IMR-90 (cell line): ENCODE measurements at regions not wholly inside any gene's neighbourhood (a gene's known extent, or its start where the extent isn't known, plus 50 kb on each side); places are given as distances from the start of the nearest gene placed in this dataset.

Experiments
- ATAC-seq: fragments of 200-7000 bp; cut with Tn5 transposase; 2 replicates; pipeline ENCODE4 v1.9.1; 2020; ENCODE audit warnings: low read depth, mild to moderate bottlenecking, moderate library complexity
- BruUV-seq: library from RNA; stranded (reverse); fragments of 400-500 nt; replicated peaks from 2 replicates; lab custom pipeline; 2021; lab: Mats Ljungman, UMichigan
- CTCF ChIA-PET: fragments of 300-600 bp; formaldehyde crosslinking; extraction: SDS; loops from one replicate; lab custom pipeline; 2021; ENCODE audit warnings: antibody characterized with exemption; lab: Yijun Ruan, JAX
- POLR2A ChIA-PET: fragments of 300-600 bp; sonication (Branson Sonifier 250); formaldehyde crosslinking; loops from one replicate; lab custom pipeline; 2022; ENCODE audit warnings: antibody characterized with exemption; ENCODE audit not compliant: unreplicated experiment; lab: Charles Lee
- DNase-seq: peaks from one replicate; pipeline ENCODE4 v3.0.0; 2013
- H2AFZ ChIP-seq: replicated peaks from 2 replicates; pipeline ENCODE3; 2013; ENCODE audit warnings: low read length, mild to moderate bottlenecking; ENCODE audit not compliant: poor library complexity
- H2AK5ac ChIP-seq: 2 replicates; pipeline ENCODE4 v1.6.1; 2013; ENCODE audit warnings: low read depth, low read length, inconsistent platforms
- H2AK9ac ChIP-seq: replicated peaks from 2 replicates; pipeline ENCODE3; 2013; ENCODE audit warnings: mild to moderate bottlenecking, low read depth, low read length, moderate library complexity; ENCODE audit not compliant: poor library complexity
- H2BK120ac ChIP-seq: 2 replicates; pipeline ENCODE4 v1.6.1; 2013; ENCODE audit warnings: low read depth, low read length, inconsistent platforms
- H2BK15ac ChIP-seq: 3 replicates; pipeline ENCODE4 v1.6.1; 2013; ENCODE audit warnings: low read depth, low read length, inconsistent platforms
- H2BK20ac ChIP-seq: 2 replicates; pipeline ENCODE4 v1.6.1; 2013; ENCODE audit warnings: low read depth, mild to moderate bottlenecking, inconsistent platforms, low read length, moderate library complexity
- H2BK5ac ChIP-seq: 2 replicates; pipeline ENCODE4 v1.6.1; 2013; ENCODE audit warnings: mild to moderate bottlenecking, low read depth, low read length, inconsistent platforms; ENCODE audit not compliant: poor library complexity, severe bottlenecking
- H3K14ac ChIP-seq: replicated peaks from 2 replicates; pipeline ENCODE4 v1.6.1; 2013; ENCODE audit warnings: low read depth, low read length, inconsistent platforms
- H3K18ac ChIP-seq: 2 replicates; pipeline ENCODE4 v1.6.1; 2013; ENCODE audit warnings: low read depth, low read length, control low read depth
- H3K23ac ChIP-seq: 2 replicates; pipeline ENCODE4 v1.6.1; 2013; ENCODE audit warnings: low read depth, low read length, inconsistent platforms
- H3K27ac ChIP-seq: 2 replicates; pipeline ENCODE4 v1.5.1; 2013; ENCODE audit warnings: mild to moderate bottlenecking, control low read depth, low read length; ENCODE audit not compliant: insufficient read depth
- H3K27me3 ChIP-seq: 2 replicates; pipeline ENCODE4 v1.6.1; 2013; ENCODE audit warnings: low read length; ENCODE audit not compliant: control insufficient read depth, insufficient read depth
- H3K36me3 ChIP-seq: 2 replicates; pipeline ENCODE4 v1.6.1; 2013; ENCODE audit warnings: low read length, mixed read lengths; ENCODE audit not compliant: control insufficient read depth, insufficient read depth
- H3K4ac ChIP-seq: 2 replicates; pipeline ENCODE4 v1.6.1; 2013; ENCODE audit warnings: low read depth, low read length, inconsistent platforms
- H3K4me1 ChIP-seq: 2 replicates; pipeline ENCODE4 v1.6.1; 2013; ENCODE audit warnings: low read length, mixed read lengths; ENCODE audit not compliant: control insufficient read depth, insufficient read depth
- H3K4me2 ChIP-seq: 2 replicates; pipeline ENCODE4 v1.6.1; 2013; ENCODE audit warnings: low read depth, mild to moderate bottlenecking, control low read depth, low read length, moderate library complexity
- H3K4me3 ChIP-seq: 2 replicates; pipeline ENCODE4 v1.5.1; 2013; ENCODE audit warnings: low read depth, mild to moderate bottlenecking, control low read depth, low read length, moderate library complexity; ENCODE audit not compliant: insufficient read depth
- H3K56ac ChIP-seq: 2 replicates; pipeline ENCODE4 v1.6.1; 2013; ENCODE audit warnings: low read length, inconsistent platforms; ENCODE audit not compliant: insufficient read depth; ENCODE audit errors: extremely low read depth
- H3K79me1 ChIP-seq, 2 experiments: 2 replicates each; pipeline ENCODE4 v1.6.1; 2013; ENCODE audit warnings: low read length in 2 of 2, inconsistent platforms in 1 of 2, low read depth in 1 of 2
- H3K9ac ChIP-seq: 2 replicates; pipeline ENCODE4 v1.6.1; 2013; ENCODE audit warnings: low read depth, low read length, control low read depth
- H3K9me1 ChIP-seq: 2 replicates; pipeline ENCODE4 v1.6.1; 2013; ENCODE audit warnings: low read length, inconsistent platforms; ENCODE audit not compliant: insufficient read depth
- H3K9me3 ChIP-seq: 2 replicates; pipeline ENCODE4 v1.6.1; 2013; ENCODE audit warnings: low read length; ENCODE audit not compliant: control insufficient read depth, insufficient read depth
- H4K20me1 ChIP-seq: 2 replicates; pipeline ENCODE4 v1.6.1; 2013; ENCODE audit warnings: low read length, inconsistent platforms; ENCODE audit not compliant: insufficient read depth
- H4K5ac ChIP-seq: 2 replicates; pipeline ENCODE4 v1.6.1; 2013; ENCODE audit warnings: mild to moderate bottlenecking, low read depth, low read length, control low read depth
- H4K8ac ChIP-seq, 2 experiments: 2 replicates each; pipeline ENCODE4 v1.6.1; 2013; ENCODE audit warnings: low read depth in 2 of 2, low read length in 2 of 2, control low read depth in 1 of 2, inconsistent platforms in 1 of 2
- H4K91ac ChIP-seq: 2 replicates; pipeline ENCODE4 v1.6.1; 2013; ENCODE audit warnings: low read depth, low read length, inconsistent platforms; ENCODE audit not compliant: insufficient read depth
- BHLHE40 ChIP-seq: fragments of 150-350 bp; IDR thresholded peaks from 2 replicates; pipeline ENCODE4 v1.6.1; 2016; ENCODE audit warnings: mild to moderate bottlenecking, low read depth, low read length
- CEBPB ChIP-seq: IDR thresholded peaks from 2 replicates; pipeline ENCODE4 v1.6.1; 2012; ENCODE audit warnings: low read depth, low read length, improper control_type of control experiment
- CHD1 ChIP-seq: IDR thresholded peaks from 2 replicates; pipeline ENCODE4 v1.6.1; 2012; ENCODE audit warnings: low read depth, low read length, improper control_type of control experiment
- FOS ChIP-seq: fragments of 150-350 bp; IDR thresholded peaks from 2 replicates; pipeline ENCODE4 v1.6.1; 2016; ENCODE audit warnings: low read depth, low read length
- MAFK ChIP-seq: IDR thresholded peaks from 2 replicates; pipeline ENCODE4 v1.6.1; 2012; ENCODE audit warnings: low read depth, low read length, improper control_type of control experiment
- MAZ ChIP-seq: IDR thresholded peaks from 2 replicates; pipeline ENCODE4 v1.6.1; 2012; ENCODE audit warnings: low read depth, mild to moderate bottlenecking, low read length, improper control_type of control experiment, moderate library complexity, borderline replicate concordance
- MXI1 ChIP-seq: IDR thresholded peaks from 2 replicates; pipeline ENCODE4 v1.6.1; 2012; ENCODE audit warnings: low read depth, mild to moderate bottlenecking, low read length, moderate library complexity, borderline replicate concordance
- NFE2L2 ChIP-seq: fragments of 150-350 bp; IDR thresholded peaks from 2 replicates; pipeline ENCODE4 v1.6.1; 2016; ENCODE audit warnings: low read depth, mild to moderate bottlenecking, low read length
- POLR2A ChIP-seq: IDR thresholded peaks from 2 replicates; pipeline ENCODE4 v1.6.1; 2012; ENCODE audit warnings: mild to moderate bottlenecking, low read depth, low read length
- RAD21 ChIP-seq: IDR thresholded peaks from 2 replicates; pipeline ENCODE4 v1.6.1; 2012; ENCODE audit warnings: low read length, improper control_type of control experiment
- RCOR1 ChIP-seq: IDR thresholded peaks from 2 replicates; pipeline ENCODE4 v1.6.1; 2012; ENCODE audit warnings: mild to moderate bottlenecking, low read length, improper control_type of control experiment; ENCODE audit not compliant: insufficient replicate concordance
- RFX5 ChIP-seq: IDR thresholded peaks from 2 replicates; pipeline ENCODE4 v1.8.0; 2012; ENCODE audit warnings: low read depth, mild to moderate bottlenecking, low read length, moderate library complexity
- SMC3 ChIP-seq: fragments of 150-350 bp; IDR thresholded peaks from 2 replicates; pipeline ENCODE4 v1.6.1; 2016; ENCODE audit warnings: low read depth, mild to moderate bottlenecking, antibody characterized with exemption, low read length, moderate library complexity
- USF2 ChIP-seq: fragments of 150-350 bp; IDR thresholded peaks from 2 replicates; pipeline ENCODE4 v1.6.1; 2017; ENCODE audit warnings: mild to moderate bottlenecking, antibody characterized with exemption, low read length, low read depth
- WGBS, 2 experiments: methylation state at CpG; one replicate each; pipeline versions ENCODE4 v1.1.5 to v1.1.7; 2013; ENCODE audit warnings: missing lambda C conversion rate in 2 of 2; ENCODE audit not compliant: insufficient read length in 1 of 2; ENCODE audit errors: extremely low coverage in 2 of 2; 5-methylcytosine and 5-hydroxymethylcytosine counted together
- dilution Hi-C: fragments of 300-500 bp; cut with HindIII; formaldehyde crosslinking; loops from one replicate; pipeline ENCODE4 v1.14.3; 2018; ENCODE audit warnings: low sequenced_read_pairs; ENCODE audit not compliant: unreplicated experiment
- in situ Hi-C: fragments of 300-500 bp; cut with MboI; formaldehyde crosslinking; loops from 3 replicates; pipeline ENCODE4 v1.14.3; 2019; ENCODE audit warnings: low sequenced_read_pairs, inconsistent platforms, mixed read lengths
- intact Hi-C: fragments of 100-400 bp; cut with micrococcal nuclease; formaldehyde crosslinking; loops from 2 replicates; pipeline ENCODE4 v1.10.0; 2022
- TF ChIP-seq, protein P1 (sequence below): conservative IDR thresholded peaks from 2 replicates; pipeline ENCODE4 v1.5.1; 2012; ENCODE audit warnings: mild to moderate bottlenecking, low read depth, low read length, improper control_type of control experiment
- TF ChIP-seq, protein P2 (sequence below): fragments of 150-350 bp; IDR thresholded peaks from 2 replicates; pipeline ENCODE4 v1.6.1; 2016; ENCODE audit warnings: low read depth, mild to moderate bottlenecking, low read length, moderate library complexity, borderline replicate concordance

DNA sequence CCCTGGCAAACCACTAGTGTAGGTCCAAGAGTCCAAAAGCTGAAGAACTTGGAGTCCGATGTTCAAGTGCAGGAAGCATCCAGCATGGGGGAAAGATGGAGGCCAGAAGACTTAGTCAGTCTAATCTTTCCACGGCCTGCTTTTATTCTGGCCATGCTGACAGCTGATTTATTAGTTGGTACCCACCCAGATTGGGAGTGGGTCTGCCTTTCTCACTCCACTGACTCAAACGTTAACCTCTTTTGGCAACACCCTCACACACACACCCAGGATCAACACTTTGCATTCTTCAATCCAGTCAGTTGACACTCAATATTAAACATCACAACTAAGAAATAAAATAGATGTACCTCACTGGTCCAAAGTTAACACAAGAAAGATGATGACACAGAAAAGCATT lies 134.8 kb upstream of the GABRA2 start:
- H3K9me3 ChIP-seq: no peaks in the 10 kb centered on the region
- WGBS, 2 experiments: no CpG with 5 or more reads among the region's 3 CpGs
- no peak overlapping the region for H2AK9ac ChIP-seq
- no peak for DNase-seq
- POLR2A ChIA-PET: no interaction called here
- no peak overlapping the region for H3K27ac ChIP-seq
- dilution Hi-C loops (no loop called here), in situ Hi-C loops (no loop called here), intact Hi-C loops (no loop called here)
- no peaks in the 10 kb centered on the region for H3K9me1 ChIP-seq
- H3K36me3 ChIP-seq: no peaks in the 10 kb centered on the region
- no peak overlapping the region for H4K91ac ChIP-seq
- H3K18ac ChIP-seq: no peak overlapping the region
- no TSS peak for BruUV-seq
- H2BK120ac ChIP-seq: no peak overlapping the region
- no peaks in the 10 kb centered on the region for H4K20me1 ChIP-seq
- no peak overlapping the region for H3K23ac ChIP-seq
- H3K56ac ChIP-seq: no peak overlapping the region
- no peak overlapping the region for H3K14ac ChIP-seq
- no peaks in the 10 kb centered on the region for H3K4me1 ChIP-seq
- CTCF ChIA-PET: no interaction called here
- no peaks in the 10 kb centered on the region for H3K79me1 ChIP-seq
- H2BK5ac ChIP-seq: no peak overlapping the region
- H3K27me3 ChIP-seq: no peaks in the 10 kb centered on the region
- H3K4ac ChIP-seq: no peak overlapping the region
- H2BK20ac ChIP-seq: no peak overlapping the region
- no peak overlapping the region for H2BK15ac ChIP-seq
- no peak overlapping the region for H4K5ac ChIP-seq
- H2AK5ac ChIP-seq: no peak overlapping the region
- TF ChIP-seq, protein P1, sequence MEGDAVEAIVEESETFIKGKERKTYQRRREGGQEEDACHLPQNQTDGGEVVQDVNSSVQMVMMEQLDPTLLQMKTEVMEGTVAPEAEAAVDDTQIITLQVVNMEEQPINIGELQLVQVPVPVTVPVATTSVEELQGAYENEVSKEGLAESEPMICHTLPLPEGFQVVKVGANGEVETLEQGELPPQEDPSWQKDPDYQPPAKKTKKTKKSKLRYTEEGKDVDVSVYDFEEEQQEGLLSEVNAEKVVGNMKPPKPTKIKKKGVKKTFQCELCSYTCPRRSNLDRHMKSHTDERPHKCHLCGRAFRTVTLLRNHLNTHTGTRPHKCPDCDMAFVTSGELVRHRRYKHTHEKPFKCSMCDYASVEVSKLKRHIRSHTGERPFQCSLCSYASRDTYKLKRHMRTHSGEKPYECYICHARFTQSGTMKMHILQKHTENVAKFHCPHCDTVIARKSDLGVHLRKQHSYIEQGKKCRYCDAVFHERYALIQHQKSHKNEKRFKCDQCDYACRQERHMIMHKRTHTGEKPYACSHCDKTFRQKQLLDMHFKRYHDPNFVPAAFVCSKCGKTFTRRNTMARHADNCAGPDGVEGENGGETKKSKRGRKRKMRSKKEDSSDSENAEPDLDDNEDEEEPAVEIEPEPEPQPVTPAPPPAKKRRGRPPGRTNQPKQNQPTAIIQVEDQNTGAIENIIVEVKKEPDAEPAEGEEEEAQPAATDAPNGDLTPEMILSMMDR: no peak
- TF ChIP-seq SMC3: no peak
- no peak for TF ChIP-seq MAFK
- TF ChIP-seq CEBPB: no peak
- TF ChIP-seq BHLHE40: no peak
- TF ChIP-seq RFX5: no peak
- TF ChIP-seq USF2: no peak
- TF ChIP-seq RCOR1: no peak
- TF ChIP-seq NFE2L2: no peak
- TF ChIP-seq MXI1: no peak
- TF ChIP-seq POLR2A: no peak
- no peak for TF ChIP-seq RAD21
- no peak for TF ChIP-seq CHD1
- TF ChIP-seq, protein P2, sequence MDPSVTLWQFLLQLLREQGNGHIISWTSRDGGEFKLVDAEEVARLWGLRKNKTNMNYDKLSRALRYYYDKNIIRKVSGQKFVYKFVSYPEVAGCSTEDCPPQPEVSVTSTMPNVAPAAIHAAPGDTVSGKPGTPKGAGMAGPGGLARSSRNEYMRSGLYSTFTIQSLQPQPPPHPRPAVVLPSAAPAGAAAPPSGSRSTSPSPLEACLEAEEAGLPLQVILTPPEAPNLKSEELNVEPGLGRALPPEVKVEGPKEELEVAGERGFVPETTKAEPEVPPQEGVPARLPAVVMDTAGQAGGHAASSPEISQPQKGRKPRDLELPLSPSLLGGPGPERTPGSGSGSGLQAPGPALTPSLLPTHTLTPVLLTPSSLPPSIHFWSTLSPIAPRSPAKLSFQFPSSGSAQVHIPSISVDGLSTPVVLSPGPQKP: no peak
- no peak for TF ChIP-seq FOS
- no peak for TF ChIP-seq MAZ
- H3K9ac ChIP-seq: no peak overlapping the region
- no peak overlapping the region for H2AFZ ChIP-seq
- no peak overlapping the region for H3K4me2 ChIP-seq
- H3K4me3 ChIP-seq: no peak overlapping the region
- no peak overlapping the region for H4K8ac ChIP-seq
- ATAC-seq: no peak
